OCI-M2 (cell line): ENCODE measurements at regions not wholly inside any gene's neighbourhood (a gene's known extent, or its start where the extent isn't known, plus 50 kb on each side); places are given as distances from the start of the nearest gene placed in this dataset.

ENCODE experiments used
- DNase-seq: peaks from one replicate; lab custom pipeline; 2025; ENCODE audit not compliant: unreplicated experiment; lab: John Stamatoyannopoulos, UW

DNA sequence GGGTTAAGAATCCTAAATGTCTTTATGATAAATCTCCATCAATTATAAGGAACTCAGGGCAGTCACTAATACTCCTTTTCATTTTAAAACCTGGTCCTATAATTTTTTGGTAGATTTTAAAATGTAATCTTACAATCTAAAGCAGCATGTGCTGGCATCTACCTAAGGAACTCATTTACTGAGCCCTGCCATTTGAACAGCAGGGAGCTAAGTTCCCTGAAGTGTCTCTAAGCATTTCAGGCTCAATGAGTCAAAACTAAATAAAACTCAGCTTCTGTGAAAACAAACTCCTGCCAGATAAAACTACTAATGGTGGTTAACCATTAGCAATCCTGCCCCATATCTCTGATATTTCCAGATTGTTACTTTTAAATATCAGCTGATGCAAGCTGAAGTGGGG, 1371.8 kb upstream of the PRMT6 start:
- DNase-seq: no peak

- DNase-seq: no peak
Observed at GRCh38 chr1:105686026-105686425, 1370.4 kb upstream of the PRMT6 start.

DNA sequence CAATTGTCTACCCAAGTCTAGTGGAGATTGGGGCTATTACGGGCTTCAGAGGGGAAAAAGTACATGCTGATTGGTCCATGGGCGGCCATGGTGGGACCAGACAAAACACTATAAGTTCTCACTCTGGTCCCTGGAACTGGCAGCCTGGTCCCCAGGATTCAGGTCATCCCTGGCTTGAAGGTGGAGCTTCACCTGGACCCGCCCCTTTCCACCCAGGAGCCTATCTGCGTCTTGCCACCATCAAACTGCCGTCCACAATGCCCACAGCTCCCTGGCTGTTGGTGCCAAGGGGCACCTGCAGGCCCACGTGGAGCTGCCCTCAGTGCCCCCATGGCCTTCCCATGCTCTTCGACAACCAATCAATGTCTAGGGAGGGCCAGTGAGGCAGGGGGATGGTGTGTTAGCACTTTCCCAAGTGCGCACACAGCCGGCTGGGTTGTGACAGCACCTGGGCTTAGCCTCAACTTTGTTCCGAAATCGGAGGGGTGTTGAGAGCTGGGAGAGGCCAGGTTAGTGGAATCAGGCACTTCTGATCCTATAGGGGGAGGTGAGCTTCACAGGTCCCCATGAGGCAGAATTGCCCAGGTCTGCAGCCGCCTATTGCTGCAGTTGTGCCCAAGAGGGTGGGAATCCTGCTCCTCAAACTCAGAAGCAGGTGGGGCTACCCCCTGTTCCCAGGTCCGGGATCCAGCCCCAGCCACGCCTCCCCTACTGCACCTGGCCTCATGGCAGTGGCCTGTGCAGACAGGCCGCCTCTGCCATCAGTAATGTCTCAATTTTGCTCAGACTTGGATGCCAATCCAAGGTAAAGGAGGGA, 1369.4 kb upstream of the PRMT6 start:
- no peak for DNase-seq

DNA sequence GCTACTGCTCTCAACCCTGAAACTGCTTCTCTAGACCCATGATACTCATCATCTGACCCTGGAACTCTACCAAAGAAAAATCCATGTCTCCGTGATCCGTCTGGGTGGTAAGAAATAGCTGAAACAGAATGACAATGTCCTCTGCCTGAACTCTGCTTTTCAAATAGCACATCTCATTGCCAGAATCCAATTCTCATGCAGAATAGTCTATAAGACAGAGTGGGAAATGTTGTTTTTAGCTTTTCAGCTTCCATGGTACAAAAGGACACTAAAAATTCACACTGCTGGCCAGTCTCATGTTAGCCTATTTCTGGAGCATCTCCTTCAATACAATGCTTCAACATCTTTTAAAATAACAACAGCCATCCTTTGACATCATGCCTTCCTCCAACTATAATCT, 1355.8 kb upstream of the PRMT6 start:
- DNase-seq: no peak

GRCh38 chr1:105724286-105724685, 1332.2 kb upstream of the PRMT6 start:
- no peak for DNase-seq

GRCh38 chr1:105730701-105731100, 1325.8 kb upstream of the PRMT6 start:
- DNase-seq: no peak

- no peak for DNase-seq
Observed at GRCh38 chr1:105736349-105736748, 1320.1 kb upstream of the PRMT6 start.

DNA sequence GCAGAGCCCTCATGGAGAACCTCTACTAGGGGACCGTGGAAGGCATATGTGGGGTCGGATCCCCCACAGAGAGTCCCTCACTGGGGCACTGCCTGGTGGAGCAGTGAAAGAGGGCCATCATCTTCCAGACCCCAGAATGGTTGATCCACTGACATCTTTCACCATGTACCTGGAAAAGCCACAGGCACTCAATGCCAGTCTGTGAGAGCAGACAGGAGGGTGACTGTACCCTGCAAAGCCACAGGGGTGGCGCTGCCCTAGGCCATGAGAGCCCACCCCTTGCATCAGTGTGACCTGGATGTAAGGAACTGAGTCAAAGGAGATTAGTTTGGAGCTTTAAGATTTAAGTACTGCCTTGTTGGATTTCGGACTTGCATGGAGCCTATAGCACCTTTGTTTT, 1276.7 kb upstream of the PRMT6 start:
- no peak for DNase-seq

- DNase-seq: no peak
Observed at GRCh38 chr1:105785021-105785420, 1271.5 kb upstream of the PRMT6 start.

- no peak for DNase-seq
Observed at GRCh38 chr1:105793536-105794146, 1262.8 kb upstream of the PRMT6 start.

- no peak for DNase-seq
Observed at GRCh38 chr1:105795741-105796140, 1260.7 kb upstream of the PRMT6 start.

GRCh38 chr1:105830571-105831146, 1225.8 kb upstream of the PRMT6 start:
- DNase-seq: peak; percentile 27

DNA sequence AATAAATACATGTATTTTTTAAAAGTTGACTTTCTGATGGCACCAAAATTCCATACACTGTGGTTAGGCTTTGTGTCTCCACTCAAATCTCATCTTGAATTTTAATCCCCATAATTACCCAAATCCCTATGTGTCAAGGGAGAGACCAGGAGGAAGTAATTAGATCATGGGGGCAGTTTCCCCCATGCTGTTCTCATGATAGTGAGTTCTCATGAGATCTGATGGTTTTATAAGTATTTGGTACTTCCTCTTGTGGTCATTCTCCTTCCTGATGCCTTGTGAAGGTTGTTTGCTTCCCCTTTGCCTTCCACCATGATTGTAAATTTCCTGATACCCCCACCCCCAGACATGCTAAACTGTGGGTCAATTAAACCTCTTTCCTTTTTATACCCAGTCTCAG, 1218.4 kb upstream of the PRMT6 start:
- DNase-seq: no peak

DNA sequence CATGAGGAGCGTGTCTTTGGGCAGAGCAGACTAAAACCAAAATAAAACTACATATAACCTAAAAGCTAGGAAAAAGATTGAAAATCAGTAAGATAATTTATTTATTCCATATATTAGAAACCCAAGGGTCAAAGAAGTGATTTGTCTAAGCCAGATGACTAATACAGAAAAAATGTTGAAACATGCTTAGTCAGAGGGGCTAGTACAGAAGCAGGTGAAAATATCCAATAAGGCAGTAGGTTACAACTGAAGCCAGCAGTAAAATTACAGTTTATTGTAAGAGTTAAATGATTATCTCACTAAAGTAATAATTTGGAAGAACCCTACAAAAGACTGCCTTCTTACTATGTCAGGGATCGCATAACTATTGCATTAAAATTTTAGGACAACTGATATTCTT, 1190.9 kb upstream of the PRMT6 start:
- DNase-seq: no peak

DNA sequence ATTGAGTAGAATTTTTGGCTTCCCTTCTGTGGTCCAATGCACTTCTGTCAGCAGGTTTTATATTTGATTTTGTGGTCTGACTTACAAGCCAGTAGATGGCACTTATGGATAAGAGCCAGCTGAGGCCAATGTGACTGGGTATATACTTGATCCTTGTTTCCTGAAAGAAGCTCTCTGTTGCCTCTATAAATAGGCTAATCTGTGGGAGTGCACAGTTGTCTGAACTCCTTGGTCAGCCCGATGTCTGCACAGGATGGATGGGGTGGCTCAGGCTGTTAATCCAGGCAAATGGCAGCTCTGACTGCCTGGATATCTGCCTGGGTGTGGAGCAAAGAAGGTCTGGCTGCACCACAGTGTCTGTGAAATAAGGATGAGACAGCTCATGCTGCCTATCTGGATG, 1183.7 kb upstream of the PRMT6 start:
- DNase-seq: no peak

DNA sequence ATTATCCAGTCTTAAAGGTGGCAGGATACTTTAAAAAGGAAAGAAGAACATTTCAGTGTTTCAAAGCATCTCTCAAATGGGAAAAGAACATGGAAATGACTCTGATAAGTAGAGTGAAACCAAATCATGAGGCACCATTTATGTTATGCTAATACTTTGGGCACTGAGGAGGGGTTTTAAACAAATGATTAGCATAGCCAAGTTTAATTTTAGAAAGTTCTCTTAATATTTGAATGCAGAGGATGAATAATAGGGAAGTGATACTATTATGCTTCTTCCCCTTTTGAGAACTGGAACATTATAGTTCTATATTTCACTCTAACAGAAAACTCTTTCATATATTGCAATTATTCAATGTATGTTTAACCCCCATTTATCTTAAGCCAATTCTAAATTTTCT, 1181.9 kb upstream of the PRMT6 start:
- no peak for DNase-seq

- DNase-seq: no peak
Observed at GRCh38 chr1:105886309-105886708, 1170.2 kb upstream of the PRMT6 start.

DNA sequence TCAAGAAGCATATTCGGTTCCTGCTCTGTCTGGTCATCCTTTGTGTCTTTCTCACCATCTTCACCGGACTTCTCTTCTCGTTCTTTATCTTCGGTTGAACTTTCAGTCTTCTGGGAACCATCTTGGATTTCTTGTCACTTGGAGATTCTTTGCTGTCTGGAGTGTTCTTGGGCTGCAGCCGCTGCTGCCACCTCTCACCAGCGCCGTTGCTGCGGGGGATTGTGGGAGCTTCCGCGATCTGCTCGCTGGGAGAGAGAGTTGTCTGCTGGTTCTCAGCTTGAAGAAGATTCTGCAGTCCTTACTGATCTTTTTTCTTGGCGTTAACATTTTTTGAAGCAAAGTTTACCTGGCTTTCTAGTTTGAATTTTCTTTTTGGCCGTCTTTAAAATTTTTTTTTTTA, 1165.2 kb upstream of the PRMT6 start:
- no peak for DNase-seq

DNA sequence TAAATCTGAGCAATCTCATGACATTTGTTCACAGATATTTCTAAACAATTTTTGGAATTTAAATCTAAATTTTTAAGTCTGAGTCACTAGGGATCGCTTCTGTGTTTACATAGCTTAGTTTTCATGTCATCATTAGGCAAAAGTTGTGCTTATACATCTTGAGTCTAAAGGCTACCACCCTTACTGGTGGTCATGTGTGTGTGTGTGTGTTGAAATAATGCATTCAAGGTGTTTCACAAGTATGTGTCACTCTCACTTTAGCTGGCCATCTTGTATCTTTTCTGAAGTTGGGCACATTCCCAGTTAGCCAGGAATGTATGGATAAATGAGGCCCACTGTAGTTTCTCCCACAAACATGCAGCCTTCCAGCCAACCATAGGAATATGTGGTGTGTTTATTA, 1162.5 kb upstream of the PRMT6 start:
- no peak for DNase-seq

DNA sequence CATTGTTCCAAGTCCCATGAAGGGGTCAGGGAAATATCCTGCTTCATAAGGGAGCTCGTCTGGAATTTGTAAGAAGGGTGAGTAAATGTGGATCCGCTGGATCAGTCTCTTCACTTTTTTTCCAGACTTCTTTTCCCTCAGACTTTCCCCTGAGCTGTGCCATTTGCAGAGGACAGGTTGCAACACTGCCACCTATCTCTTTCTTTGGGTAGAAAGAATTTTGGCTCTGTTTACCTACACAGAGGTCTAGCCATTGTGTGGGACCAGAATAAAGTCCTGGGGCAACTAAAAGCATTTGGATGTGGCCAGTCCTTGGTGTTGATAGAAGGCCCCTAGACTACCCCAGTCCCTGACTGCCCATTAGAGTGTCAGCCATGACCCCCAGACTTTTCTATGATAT, 1146.7 kb upstream of the PRMT6 start:
- DNase-seq: no peak

- DNase-seq: no peak
Observed at GRCh38 chr1:105914403-105914802, 1142.1 kb upstream of the PRMT6 start.

- no peak for DNase-seq
Observed at GRCh38 chr1:105934806-105935205, 1121.7 kb upstream of the PRMT6 start.
